Stimulated activated CD4-positive, alpha-beta T cell treated with anti-CD3 and anti-CD28 coated beads, Interleukin-12 subunit alpha, Interleukin-12 subunit beta, amount 100 ng/mL, for 48 hours (primary cell): ENCODE measurements at regions not wholly inside any gene's neighbourhood (a gene's known extent, or its start where the extent isn't known, plus 50 kb on each side); places are given as distances from the start of the nearest gene placed in this dataset.
"Not testable (repeated sequence)": the region's sequence is repeated elsewhere in the genome, so short reads cannot be mapped to it uniquely, and the experiment has no call there.

Experiments
- DNase-seq, 3 donors: peaks; one replicate each; pipeline ENCODE4 v3.0.0-alpha.2; 2020; ENCODE audit warnings: low read depth in 2 of 3, low spot score in 1 of 3

DNA sequence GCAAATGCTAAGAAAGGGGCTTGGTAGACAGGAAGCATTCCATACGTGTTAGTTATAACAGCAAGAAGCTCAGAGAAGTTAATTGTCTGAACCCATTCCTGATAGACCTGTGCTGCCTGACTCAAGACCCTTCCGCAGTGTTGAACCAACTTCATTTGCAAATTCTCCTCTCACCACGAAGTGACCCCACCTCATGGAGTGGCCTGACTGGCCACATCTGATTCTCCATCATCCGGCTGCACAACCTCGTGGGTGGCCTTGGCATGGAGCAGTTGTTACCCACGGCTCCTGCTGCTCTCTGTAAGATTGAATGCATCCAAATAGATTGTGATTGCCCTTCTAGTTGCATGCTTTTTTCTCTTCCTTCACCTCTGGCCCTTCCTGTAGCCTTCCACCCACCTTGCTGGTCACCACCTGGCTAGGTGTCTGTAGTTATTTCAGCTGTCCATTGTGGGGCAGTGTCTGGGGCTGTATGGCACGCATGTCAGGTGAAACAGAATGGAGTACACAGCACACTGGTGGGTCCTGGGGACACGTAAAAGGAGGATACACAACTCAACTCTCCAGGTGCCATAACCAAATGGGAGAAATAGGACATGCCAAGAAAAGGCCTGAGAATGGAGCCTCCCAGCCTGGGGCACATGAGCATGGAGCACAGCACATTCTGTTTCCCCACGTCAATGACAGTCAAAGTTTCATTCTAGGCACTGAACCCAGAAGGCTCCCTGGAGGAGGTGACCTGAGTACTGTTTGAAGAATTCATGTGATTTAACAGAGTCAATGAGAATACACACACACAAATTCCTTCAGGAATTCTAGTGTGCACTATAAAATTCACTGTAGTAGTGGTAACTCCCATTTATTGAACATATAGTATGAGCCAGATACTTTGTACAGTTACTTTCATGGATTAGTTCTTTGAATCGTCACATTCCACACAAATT lies 70.5 kb upstream of the PTCH1 start:
- DNase-seq = no peak

GRCh38 chr9:95586326-95586725 lies 69.6 kb upstream of the PTCH1 start:
- DNase-seq = no peak

GRCh38 chr9:95585824-95586223 lies 69.1 kb upstream of the PTCH1 start:
- no peak for DNase-seq

DNA sequence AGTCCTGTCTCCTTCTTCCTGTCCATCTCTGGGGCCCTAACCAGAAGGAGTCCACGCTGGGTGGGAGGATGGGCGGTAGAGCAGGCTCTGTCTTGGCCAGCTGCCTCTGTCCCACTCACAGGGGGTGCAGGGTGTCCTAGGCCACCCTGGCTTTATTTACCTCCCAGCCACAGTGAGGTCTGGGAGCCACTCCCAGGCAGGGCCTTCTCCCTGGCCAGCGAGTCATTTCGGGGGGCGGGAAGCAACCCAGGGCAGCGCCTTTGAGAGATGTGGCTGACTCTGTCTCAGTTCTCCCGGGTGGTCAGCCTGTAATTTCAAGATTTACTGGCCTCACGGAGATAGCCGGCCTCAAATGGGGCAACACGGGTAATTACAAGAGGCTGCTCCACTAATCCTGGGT lies 67.4 kb upstream of the PTCH1 start:
- no peak for DNase-seq

GRCh38 chr9:95581900-95582299 lies 65.1 kb upstream of the PTCH1 start:
- DNase-seq = no peak

- no peak for DNase-seq
Observed at GRCh38 chr9:95580812-95581761, 64.3 kb upstream of the PTCH1 start.

GRCh38 chr9:95574866-95575553 lies 58.2 kb upstream of the PTCH1 start:
- DNase-seq = no peak

DNA sequence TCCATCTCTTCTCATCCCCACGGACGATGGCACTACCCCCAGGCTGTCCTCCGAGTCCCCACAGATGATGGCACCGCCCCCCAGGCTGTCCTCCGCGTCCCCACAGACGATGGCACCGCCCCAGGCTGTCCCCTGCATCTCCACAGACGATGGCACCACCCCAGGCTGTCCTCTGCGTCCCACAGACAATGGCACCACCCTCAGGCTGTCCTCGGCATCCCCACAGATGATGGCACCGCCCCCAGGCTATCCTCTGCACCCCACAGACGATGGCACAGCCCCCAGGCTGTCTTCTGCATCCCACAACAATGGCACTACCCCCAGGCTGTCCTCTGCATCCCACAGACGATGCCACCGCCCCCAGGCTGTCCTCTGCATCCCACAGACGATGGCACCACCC lies 57.4 kb upstream of the PTCH1 start:
- no peak for DNase-seq

DNA sequence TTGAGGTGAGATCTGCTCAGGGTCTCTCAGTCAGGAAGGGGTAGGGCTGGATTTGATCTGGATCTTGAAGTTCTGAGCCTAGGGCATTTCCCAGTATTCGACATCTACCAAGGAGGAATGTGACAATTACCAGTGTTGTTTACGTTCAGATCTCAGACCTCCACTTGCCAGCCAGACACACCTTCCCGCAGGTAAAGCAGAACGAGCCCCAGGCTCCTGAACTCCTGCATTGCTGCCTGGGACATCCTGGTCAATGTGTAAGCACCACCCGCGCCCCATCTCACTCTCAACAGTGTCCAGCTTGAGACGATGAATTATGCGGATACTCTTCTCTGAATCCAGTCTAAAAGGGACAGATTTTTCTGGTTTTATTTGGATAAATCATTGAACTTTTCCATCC lies 56.7 kb upstream of the PTCH1 start:
- DNase-seq = no peak

DNA sequence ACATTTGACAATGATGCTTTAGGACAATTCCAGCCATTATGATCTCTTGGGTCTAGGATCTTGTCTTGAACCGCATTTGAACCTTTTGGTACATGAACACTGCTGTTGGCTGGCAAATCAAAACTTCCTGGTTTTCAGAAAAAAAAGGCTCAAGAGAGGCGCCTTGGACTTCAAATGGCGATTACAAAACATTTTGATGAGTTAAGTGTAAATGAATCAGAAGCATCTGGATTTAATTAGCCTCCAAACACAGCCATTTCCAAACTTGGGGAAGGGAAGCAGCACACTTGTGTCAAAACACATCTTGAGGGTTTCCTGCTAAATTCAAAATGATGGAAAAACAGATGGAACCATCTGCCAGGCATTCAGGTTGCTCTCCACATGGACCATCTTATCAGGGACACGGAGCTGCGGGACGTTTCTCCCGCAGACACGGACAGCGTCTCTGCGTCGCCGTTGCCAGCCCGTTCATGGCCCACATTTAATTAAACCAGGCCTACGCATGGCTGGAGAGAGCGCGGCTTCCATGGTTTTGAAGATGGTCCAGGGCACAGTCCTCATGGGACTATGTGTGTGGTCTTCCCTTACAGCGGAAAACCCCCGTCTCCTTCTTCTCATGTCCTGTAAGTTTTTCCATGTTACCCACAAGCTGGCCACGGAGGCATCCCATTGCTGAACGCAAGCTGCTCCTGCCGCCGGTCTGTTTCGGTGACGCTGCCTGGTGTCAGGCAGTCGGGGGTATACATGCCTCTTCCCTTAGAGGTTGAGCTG lies 55.8 kb upstream of the PTCH1 start:
- DNase-seq = no peak

DNA sequence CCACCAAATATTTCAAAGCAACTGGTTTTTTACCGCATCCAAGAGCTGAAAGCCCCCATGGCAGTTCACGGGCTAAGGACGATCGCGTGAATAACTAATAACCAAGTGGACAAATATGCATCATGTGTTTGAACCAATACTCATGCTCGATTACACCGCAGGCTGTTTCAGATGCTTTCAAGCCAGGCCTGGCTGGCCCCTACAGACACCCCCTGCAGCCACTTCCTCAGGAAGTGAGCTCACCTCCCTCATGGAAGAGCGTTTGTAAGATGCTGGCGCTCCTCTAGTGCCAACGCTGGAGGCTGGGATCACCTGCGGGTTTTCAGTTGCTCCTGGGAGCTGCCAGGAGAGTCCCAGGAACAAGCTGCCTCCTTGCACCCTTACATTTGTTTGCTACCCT lies 53.9 kb upstream of the PTCH1 start:
- DNase-seq = no peak

DNA sequence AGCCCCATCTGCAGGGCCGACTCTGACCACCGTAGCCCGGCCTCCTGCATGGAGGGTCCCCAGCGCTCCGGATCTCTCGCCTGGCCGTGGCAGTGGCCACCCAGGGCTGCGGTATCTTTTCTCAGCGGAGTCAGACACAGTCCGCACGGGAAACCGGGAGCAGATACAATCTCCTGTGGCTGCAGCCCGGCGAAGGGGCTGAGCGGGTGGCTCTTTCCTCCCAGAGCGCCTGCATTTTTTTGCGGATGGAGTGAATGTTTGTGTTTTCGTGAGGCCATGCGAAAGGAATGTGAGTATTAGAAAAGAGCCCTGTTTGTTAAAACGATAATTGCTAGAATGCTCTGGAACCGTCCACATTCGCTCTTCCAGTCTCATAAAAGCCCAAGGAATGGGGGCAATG lies 53.4 kb upstream of the PTCH1 start:
- no peak for DNase-seq

GRCh38 chr9:95568735-95569134 lies 52.0 kb upstream of the PTCH1 start:
- DNase-seq = not testable (repeated sequence)
